ENCODE measurements at regions not wholly inside any gene's neighbourhood (a gene's known extent, or its start where the extent isn't known, plus 50 kb on each side); places are given as distances from the start of the nearest gene placed in this dataset.

DNA sequence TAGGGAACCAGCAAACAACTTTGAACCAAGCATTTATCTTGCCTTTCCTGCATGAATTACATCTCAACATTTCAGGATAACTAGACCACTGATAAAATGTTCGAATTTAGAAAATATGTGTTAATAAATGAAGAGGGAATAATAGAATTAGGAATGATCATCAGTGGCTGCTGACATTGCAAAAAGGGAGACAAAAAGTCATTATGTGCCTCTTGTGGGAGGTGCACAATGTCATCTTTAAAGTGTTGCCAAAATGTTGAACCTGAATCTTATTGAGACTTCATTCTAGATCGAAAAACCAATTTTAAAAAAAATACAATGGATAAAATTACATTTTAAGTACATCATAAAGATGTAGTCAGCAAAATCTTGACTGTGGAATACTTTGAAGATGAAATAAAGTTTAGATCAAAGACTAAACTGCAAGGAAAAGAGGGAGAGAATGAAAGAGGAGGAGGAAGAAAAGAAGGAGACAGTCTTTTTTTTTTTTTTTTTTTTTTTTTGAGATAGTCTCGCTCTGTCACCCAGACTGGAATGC, 299.3 kb downstream of the FBXW7 start:
- Histone ChIP-seq H3K9me3 (ENCODE audit: control insufficient read depth, insufficient read depth, low read length) (no peaks in the 10 kb centered on the region), H3K27ac (ENCODE audit: low read depth, low read length) (no peak overlapping the region), H3K27me3 (ENCODE audit: control insufficient read depth, insufficient read depth, low read length) (no peaks in the 10 kb centered on the region), H3K4me3 (ENCODE audit: low read depth, low read length) (no peak overlapping the region)
- DNase-seq (ENCODE audit: low read depth, low spot score): no peak
- ChIA-PET POLR2A (no interaction called here), CTCF (no interaction called here)
- TF ChIP-seq, protein P1, sequence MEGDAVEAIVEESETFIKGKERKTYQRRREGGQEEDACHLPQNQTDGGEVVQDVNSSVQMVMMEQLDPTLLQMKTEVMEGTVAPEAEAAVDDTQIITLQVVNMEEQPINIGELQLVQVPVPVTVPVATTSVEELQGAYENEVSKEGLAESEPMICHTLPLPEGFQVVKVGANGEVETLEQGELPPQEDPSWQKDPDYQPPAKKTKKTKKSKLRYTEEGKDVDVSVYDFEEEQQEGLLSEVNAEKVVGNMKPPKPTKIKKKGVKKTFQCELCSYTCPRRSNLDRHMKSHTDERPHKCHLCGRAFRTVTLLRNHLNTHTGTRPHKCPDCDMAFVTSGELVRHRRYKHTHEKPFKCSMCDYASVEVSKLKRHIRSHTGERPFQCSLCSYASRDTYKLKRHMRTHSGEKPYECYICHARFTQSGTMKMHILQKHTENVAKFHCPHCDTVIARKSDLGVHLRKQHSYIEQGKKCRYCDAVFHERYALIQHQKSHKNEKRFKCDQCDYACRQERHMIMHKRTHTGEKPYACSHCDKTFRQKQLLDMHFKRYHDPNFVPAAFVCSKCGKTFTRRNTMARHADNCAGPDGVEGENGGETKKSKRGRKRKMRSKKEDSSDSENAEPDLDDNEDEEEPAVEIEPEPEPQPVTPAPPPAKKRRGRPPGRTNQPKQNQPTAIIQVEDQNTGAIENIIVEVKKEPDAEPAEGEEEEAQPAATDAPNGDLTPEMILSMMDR (IDR thresholded peaks at IDR 0.05; ENCODE audit: low read depth, low read length): no peak

DNA sequence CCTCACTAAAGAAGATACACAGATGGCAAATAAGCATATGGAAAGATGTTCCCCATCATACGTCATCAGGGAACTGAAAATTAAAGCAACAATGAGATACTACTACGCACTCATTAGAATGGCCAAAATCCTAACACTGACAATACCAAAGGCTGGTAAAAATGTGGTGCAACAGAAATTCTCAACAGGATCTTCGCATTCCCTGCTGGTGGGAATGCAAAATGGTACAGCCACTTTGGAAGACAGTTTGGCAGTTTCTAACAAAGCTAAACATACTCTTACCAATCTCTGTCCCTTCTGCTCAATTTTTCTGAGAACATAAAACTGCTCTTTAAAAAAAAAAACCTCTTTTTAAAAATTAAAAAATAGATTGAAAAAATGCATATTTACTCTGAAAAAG, 300.2 kb downstream of the FBXW7 start:
- Histone ChIP-seq H3K27me3 (ENCODE audit: control insufficient read depth, insufficient read depth, low read length) (no peaks in the 10 kb centered on the region), H3K4me3 (ENCODE audit: low read depth, low read length) (no peak overlapping the region), H3K9me3 (ENCODE audit: control insufficient read depth, insufficient read depth, low read length) (no peaks in the 10 kb centered on the region), H3K27ac (ENCODE audit: low read depth, low read length) (no peak overlapping the region)
- CTCF ChIA-PET: interaction anchor here (0.6 kb wide), 1 partner anchor 425 kb away, joined by 3 read pairs; no protein-coding TSS in a partner anchor
- no peak for DNase-seq (ENCODE audit: low read depth, low spot score)
- TF ChIP-seq, protein P1 (IDR thresholded peaks at IDR 0.05; ENCODE audit: low read depth, low read length): no peak
- POLR2A ChIA-PET: no interaction called here

DNA sequence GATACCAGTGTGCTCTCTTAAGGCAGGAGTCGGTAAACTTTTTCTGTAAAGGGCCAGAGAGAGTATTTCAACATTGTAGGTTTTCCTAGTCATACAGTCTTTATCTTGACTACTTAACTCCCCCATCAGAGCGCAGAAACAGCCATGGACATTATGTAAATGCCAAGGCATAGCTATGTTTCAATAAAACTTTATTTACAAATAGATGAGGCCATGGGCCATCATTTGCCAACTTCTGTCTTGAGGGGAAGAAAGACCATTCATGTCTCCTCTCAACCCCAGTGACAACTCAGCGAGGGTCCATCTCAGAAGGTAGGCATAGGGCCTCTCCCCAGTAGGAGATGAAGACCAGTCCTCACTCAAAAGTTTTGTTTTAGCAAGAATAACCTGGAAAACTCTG, 301.3 kb downstream of the FBXW7 start:
- H3K9me3 ChIP-seq (ENCODE audit: control insufficient read depth, insufficient read depth, low read length): no peaks in the 10 kb centered on the region
- DNase-seq (ENCODE audit: low read depth, low spot score): no peak
- no peak overlapping the region for H3K4me3 ChIP-seq (ENCODE audit: low read depth, low read length)
- ChIA-PET POLR2A (no interaction called here), CTCF (no interaction called here)
- no peak overlapping the region for H3K27ac ChIP-seq (ENCODE audit: low read depth, low read length)
- H3K27me3 ChIP-seq (ENCODE audit: control insufficient read depth, insufficient read depth, low read length): peaks cover 2% of the 10 kb centered on the region
- TF ChIP-seq, protein P1 (IDR thresholded peaks at IDR 0.05; ENCODE audit: low read depth, low read length): no peak

DNA sequence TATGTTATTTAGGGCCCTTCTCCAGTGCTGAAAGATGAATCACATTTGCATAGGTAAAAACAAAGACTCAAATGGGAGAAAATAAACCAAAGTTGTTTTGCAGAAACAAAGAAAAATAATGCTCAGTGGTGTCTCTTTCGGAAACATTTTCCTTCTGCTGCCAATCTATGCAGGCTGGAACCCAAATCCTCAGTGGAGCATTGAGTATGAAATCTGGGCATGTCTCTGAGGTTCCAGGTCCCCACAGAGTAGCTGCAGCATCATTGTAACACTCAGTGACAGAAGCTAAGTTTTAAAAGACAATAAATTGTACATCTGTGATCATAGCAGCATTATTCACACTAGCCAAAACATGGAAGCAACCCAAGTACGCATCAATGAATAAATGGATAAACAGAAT, 303.6 kb downstream of the FBXW7 start:
- ChIA-PET POLR2A (no interaction called here), CTCF (no interaction called here)
- H3K9me3 ChIP-seq (ENCODE audit: control insufficient read depth, insufficient read depth, low read length): no peaks in the 10 kb centered on the region
- no peak for DNase-seq (ENCODE audit: low read depth, low spot score)
- H3K27me3 ChIP-seq (ENCODE audit: control insufficient read depth, insufficient read depth, low read length): peaks cover 2% of the 10 kb centered on the region
- no peak overlapping the region for H3K27ac ChIP-seq (ENCODE audit: low read depth, low read length)
- no peak overlapping the region for H3K4me3 ChIP-seq (ENCODE audit: low read depth, low read length)
- TF ChIP-seq, protein P1 (IDR thresholded peaks at IDR 0.05; ENCODE audit: low read depth, low read length): no peak

DNA sequence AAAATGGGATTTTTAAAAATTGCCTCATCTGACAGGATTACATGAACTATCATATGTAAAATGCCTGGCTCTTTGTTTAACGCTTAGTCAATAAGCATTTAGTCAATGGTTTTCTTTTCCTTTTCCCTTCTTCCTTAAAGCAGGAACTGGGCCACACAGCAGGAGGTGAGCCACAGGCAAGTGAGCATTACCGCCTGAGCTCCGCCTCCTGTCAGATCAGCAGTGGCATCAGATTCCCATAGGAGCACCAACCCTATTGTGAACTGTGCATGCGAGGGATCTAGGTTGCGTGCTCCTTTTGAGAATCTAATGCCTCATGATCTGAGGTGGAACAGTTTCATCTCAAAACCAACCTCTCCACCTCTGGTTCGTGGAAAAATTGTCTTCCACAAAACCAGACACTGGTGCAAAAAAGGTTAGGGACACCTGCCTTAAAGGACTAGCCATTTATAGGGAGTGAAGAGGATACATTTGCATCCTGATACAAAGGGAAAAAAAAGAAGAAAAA, 306.1 kb downstream of the FBXW7 start:
- ChIA-PET CTCF (no interaction called here), POLR2A (no interaction called here)

More for the DNA sequence above, 306.1 kb downstream of the FBXW7 start:
- TF ChIP-seq, protein P1 (IDR thresholded peaks at IDR 0.05; ENCODE audit: low read depth, low read length): no peak
- Histone ChIP-seq H3K9me3 (ENCODE audit: control insufficient read depth, insufficient read depth, low read length) (no peaks in the 10 kb centered on the region), H3K27ac (ENCODE audit: low read depth, low read length) (no peak overlapping the region), H3K27me3 (ENCODE audit: control insufficient read depth, insufficient read depth, low read length) (peaks cover 2% of the 10 kb centered on the region), H3K4me3 (ENCODE audit: low read depth, low read length) (no peak overlapping the region)
- no peak for DNase-seq (ENCODE audit: low read depth, low spot score)

All from AG04450 (cell line).